IMR-90 (cell line): ENCODE measurements at regions not wholly inside any gene's neighbourhood (a gene's known extent, or its start where the extent isn't known, plus 50 kb on each side); places are given as distances from the start of the nearest gene placed in this dataset.

Experiments used
- BHLHE40 ChIP-seq: fragments of 150-350 bp; IDR thresholded peaks from 2 replicates; pipeline ENCODE4 v1.6.1; 2016; ENCODE audit warnings: mild to moderate bottlenecking, low read depth, low read length
- CEBPB ChIP-seq: IDR thresholded peaks from 2 replicates; pipeline ENCODE4 v1.6.1; 2012; ENCODE audit warnings: low read depth, low read length, improper control_type of control experiment
- CTCF ChIP-seq: conservative IDR thresholded peaks from 2 replicates; pipeline ENCODE4 v1.5.1; 2012; ENCODE audit warnings: mild to moderate bottlenecking, low read depth, low read length, improper control_type of control experiment
- ELK1 ChIP-seq: fragments of 150-350 bp; IDR thresholded peaks from 2 replicates; pipeline ENCODE4 v1.6.1; 2016; ENCODE audit warnings: low read depth, mild to moderate bottlenecking, low read length, moderate library complexity, borderline replicate concordance
- MAZ ChIP-seq: IDR thresholded peaks from 2 replicates; pipeline ENCODE4 v1.6.1; 2012; ENCODE audit warnings: low read depth, mild to moderate bottlenecking, low read length, improper control_type of control experiment, moderate library complexity, borderline replicate concordance
- MXI1 ChIP-seq: IDR thresholded peaks from 2 replicates; pipeline ENCODE4 v1.6.1; 2012; ENCODE audit warnings: low read depth, mild to moderate bottlenecking, low read length, moderate library complexity, borderline replicate concordance
- POLR2A ChIP-seq: IDR thresholded peaks from 2 replicates; pipeline ENCODE4 v1.6.1; 2012; ENCODE audit warnings: mild to moderate bottlenecking, low read depth, low read length
- SMC3 ChIP-seq: fragments of 150-350 bp; IDR thresholded peaks from 2 replicates; pipeline ENCODE4 v1.6.1; 2016; ENCODE audit warnings: low read depth, mild to moderate bottlenecking, antibody characterized with exemption, low read length, moderate library complexity

- TF ChIP-seq SMC3 (no peak), POLR2A (no peak), BHLHE40 (no peak), CTCF (no peak), MAZ (no peak), CEBPB (no peak), MXI1 (no peak), ELK1 (no peak)
These were observed 341.7 kb upstream of the CADM1 start for GRCh38 chr11:115845872-115846271.
